ENCODE measurements at regions not wholly inside any gene's neighbourhood (a gene's known extent, or its start where the extent isn't known, plus 50 kb on each side); places are given as distances from the start of the nearest gene placed in this dataset.

GRCh38 chr12:92993259-92993658, 64.2 kb upstream of the EEA1 start:
- TF ChIP-seq CTCF (IDR thresholded peaks at IDR 0.05; ENCODE audit: low read length) (no peak), EZH2 (IDR thresholded peaks at IDR 0.05; ENCODE audit: borderline replicate concordance, low read length) (no peak)
